ENCODE measurements at regions not wholly inside any gene's neighbourhood (a gene's known extent, or its start where the extent isn't known, plus 50 kb on each side); places are given as distances from the start of the nearest gene placed in this dataset.

DNA sequence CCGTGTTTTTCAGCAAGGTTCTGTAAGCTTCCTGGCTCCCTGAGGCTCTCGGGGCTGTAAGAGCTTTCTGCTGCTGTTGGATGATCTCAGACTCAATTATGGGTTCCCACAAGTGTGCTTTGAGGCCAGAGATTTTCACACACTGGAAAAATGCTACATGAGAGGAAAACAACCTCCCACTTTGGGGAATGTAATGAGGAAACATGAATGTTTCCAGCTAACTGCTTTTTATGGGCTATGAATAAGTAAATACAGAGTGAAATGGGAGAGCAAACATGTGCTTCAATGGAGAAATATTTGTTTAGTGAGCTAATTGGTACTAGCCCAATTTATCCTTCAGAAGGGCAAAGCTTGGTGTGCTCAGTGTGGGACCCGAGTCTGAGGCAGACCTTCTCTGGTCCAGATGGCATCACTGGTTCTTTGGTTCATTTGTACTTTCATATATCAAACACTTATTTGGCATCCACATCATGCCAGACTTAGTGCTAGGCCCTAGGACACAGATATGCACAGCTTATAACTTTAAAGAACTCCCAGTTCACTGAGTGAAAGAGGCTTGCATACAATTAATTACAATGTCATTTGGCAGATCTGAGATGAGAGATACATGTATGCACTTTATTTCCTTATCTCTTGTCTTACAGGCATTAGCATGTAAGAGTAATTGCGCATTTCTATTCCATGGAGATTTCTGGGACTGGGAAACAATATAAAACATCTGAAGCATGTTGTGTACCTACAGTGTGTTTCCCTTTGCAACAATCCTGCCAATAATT is 248.8 kb downstream of the RDH14 start:
- no peak for TF ChIP-seq CTCF (IDR thresholded peaks at IDR 0.05)
- peak; percentile 16 to 73 (median 49) for TF ChIP-seq POLR2A (IDR thresholded peaks at IDR 0.05)
